Adrenal gland (tissue), 5 donors: ENCODE measurements at regions not wholly inside any gene's neighbourhood (a gene's known extent, or its start where the extent isn't known, plus 50 kb on each side); places are given as distances from the start of the nearest gene placed in this dataset.

ENCODE experiments used
- CTCF ChIP-seq, 6 experiments: fragments of 450-650 bp in 4 of 6; fragments of 200-600 bp in 2 of 6; sonication (generic) in 1 of 6; IDR thresholded peaks; 1 replicate in 5 of 6; 2 replicates in 1 of 6; pipeline versions ENCODE4 v1.5.1 to v1.8.0; 2016 to 2021; ENCODE audit warnings: antibody characterized with exemption in 6 of 6, mild to moderate bottlenecking in 2 of 6, moderate library complexity in 1 of 6
- POLR2A ChIP-seq, 2 donors: fragments of 450-650 bp; IDR thresholded peaks; one replicate each; pipeline ENCODE4 v1.6.1; 2017; ENCODE audit warnings: antibody characterized with exemption in 2 of 2, mild to moderate bottlenecking in 2 of 2, moderate library complexity in 1 of 2
- donor health status: DM: no; HTN: no; CAD: no.

- no peak for TF ChIP-seq CTCF (IDR thresholded peaks at IDR 0.05)
- TF ChIP-seq POLR2A (IDR thresholded peaks at IDR 0.05), result no peak
These were observed 106.6 kb upstream of the NCOR2 start for GRCh38 chr12:124673801-124674617.
